ENCODE measurements at regions not wholly inside any gene's neighbourhood (a gene's known extent, or its start where the extent isn't known, plus 50 kb on each side); places are given as distances from the start of the nearest gene placed in this dataset.
"Not testable (repeated sequence)": the region's sequence is repeated elsewhere in the genome, so short reads cannot be mapped to it uniquely, and the experiment has no call there.

DNA sequence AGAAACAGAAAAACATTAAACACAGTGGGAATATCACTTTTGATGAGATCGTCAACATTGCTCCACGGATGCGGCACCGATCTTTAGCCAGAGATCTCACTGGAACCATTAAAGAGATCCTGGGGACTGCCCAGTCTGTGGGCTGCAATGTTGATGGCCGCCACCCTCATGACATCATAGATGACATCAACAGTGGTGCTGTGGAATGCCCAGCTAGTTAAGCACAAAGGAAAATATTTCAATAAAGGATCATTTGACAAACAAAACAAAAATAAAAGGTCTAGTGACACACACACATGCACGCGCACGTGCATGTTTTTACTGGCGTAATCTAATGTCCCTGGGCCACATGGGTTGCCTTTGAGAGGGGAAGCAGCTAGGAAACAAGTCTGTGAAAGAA is 78.4 kb upstream of the PIM1 start:
- not testable (repeated sequence) for TF ChIP-seq CTCF (IDR thresholded peaks at IDR 0.05); EZH2 (IDR thresholded peaks at IDR 0.05; ENCODE audit: borderline replicate concordance, insufficient read depth, low read depth, low read length, poor library complexity, severe bottlenecking)

Data from B cell (primary cell).